Colonic mucosa (tissue), 4 donors: ENCODE measurements at regions not wholly inside any gene's neighbourhood (a gene's known extent, or its start where the extent isn't known, plus 50 kb on each side); places are given as distances from the start of the nearest gene placed in this dataset.

Experiments used
- DNase-seq: peaks from one replicate; pipeline ENCODE4 v3.0.0-alpha.2; 2020
- H3K27ac ChIP-seq: fragments of 200-600 bp; one replicate; pipeline ENCODE4 v1.8.0; 2021
- H3K27me3 ChIP-seq: fragments of 200-600 bp; one replicate; pipeline ENCODE4 v1.8.0; 2021
- H3K36me3 ChIP-seq: fragments of 200-600 bp; one replicate; pipeline ENCODE4 v1.8.0; 2021
- H3K4me1 ChIP-seq: fragments of 200-600 bp; one replicate; pipeline ENCODE4 v1.8.0; 2021; ENCODE audit warnings: mild to moderate bottlenecking
- H3K4me3 ChIP-seq: fragments of 200-600 bp; one replicate; pipeline ENCODE4 v1.8.0; 2021
- H3K9ac ChIP-seq, 2 donors: one replicate each; pipeline ENCODE4 v1.7.0; 2013; ENCODE audit warnings: control low read depth in 2 of 2, low read depth in 2 of 2, low read length in 2 of 2
- H3K9me3 ChIP-seq: fragments of 200-600 bp; one replicate; pipeline ENCODE4 v1.8.0; 2021
- CTCF ChIP-seq: fragments of 200-600 bp; IDR thresholded peaks from one replicate; pipeline ENCODE4 v1.8.0; 2022; ENCODE audit warnings: antibody characterized with exemption, mild to moderate bottlenecking
- intact Hi-C: fragments of 100-400 bp; cut with DNase I; formaldehyde crosslinking; loops from one replicate; pipeline ENCODE4 v1.14.1; 2022
- donor health status: healthy.
- donor health status: DM: no; HTN: no; CAD: no.
- donor health status: DM: no; HTN: no; CAD: no.

GRCh38 chr2:136215908-136216472, 98.0 kb upstream of the CXCR4 start:
- intact Hi-C loops, result no loop called here
- Histone ChIP-seq H3K27me3 (no peaks in the 10 kb centered on the region), H3K4me3 (no peak overlapping the region), H3K4me1 (no peaks in the 10 kb centered on the region), H3K27ac (no peak overlapping the region), H3K9me3 (no peaks in the 10 kb centered on the region), H3K9ac (no peak overlapping the region), H3K36me3 (no peaks in the 10 kb centered on the region)
- no peak for TF ChIP-seq CTCF
- no peak for DNase-seq

- Histone ChIP-seq H3K9ac (no peak overlapping the region), H3K9me3 (no peaks in the 10 kb centered on the region), H3K27ac (no peak overlapping the region), H3K4me1 (no peaks in the 10 kb centered on the region), H3K27me3 (no peaks in the 10 kb centered on the region), H3K4me3 (no peak overlapping the region), H3K36me3 (no peaks in the 10 kb centered on the region)
- TF ChIP-seq CTCF, result no peak
- DNase-seq, result no peak
- intact Hi-C loops, result no loop called here
Measured at GRCh38 chr2:136215449-136215848, 97.5 kb upstream of the CXCR4 start.

- Histone ChIP-seq H3K4me3 (no peak overlapping the region), H3K36me3 (no peaks in the 10 kb centered on the region), H3K9me3 (no peaks in the 10 kb centered on the region), H3K4me1 (no peaks in the 10 kb centered on the region), H3K27ac (no peak overlapping the region), H3K9ac (no peak overlapping the region), H3K27me3 (no peaks in the 10 kb centered on the region)
- no peak for DNase-seq
- TF ChIP-seq CTCF, result no peak
- intact Hi-C loops, result no loop called here
Measured at GRCh38 chr2:136214307-136215200, 96.6 kb upstream of the CXCR4 start.

- no peak for TF ChIP-seq CTCF
- H3K27me3 ChIP-seq, result no peaks in the 10 kb centered on the region
- DNase-seq, result no peak
- no peak overlapping the region for H3K9ac ChIP-seq
- intact Hi-C loops, result no loop called here
- H3K9me3 ChIP-seq, result no peaks in the 10 kb centered on the region
- H3K4me1 ChIP-seq, result no peaks in the 10 kb centered on the region
- no peaks in the 10 kb centered on the region for H3K36me3 ChIP-seq
- no peak overlapping the region for H3K27ac ChIP-seq
- H3K4me3 ChIP-seq, result no peak overlapping the region
Measured at GRCh38 chr2:136213836-136214235, 95.9 kb upstream of the CXCR4 start.

- DNase-seq, result no peak
- Histone ChIP-seq H3K9me3 (no peaks in the 10 kb centered on the region), H3K27ac (no peak overlapping the region), H3K9ac (peak overlapping the region in 1 of 2 donors; percentile 24), H3K4me1 (no peaks in the 10 kb centered on the region), H3K36me3 (no peaks in the 10 kb centered on the region), H3K27me3 (no peaks in the 10 kb centered on the region), H3K4me3 (no peak overlapping the region)
- TF ChIP-seq CTCF, result no peak
- intact Hi-C loops, result no loop called here
Measured at GRCh38 chr2:136212426-136213378, 94.8 kb upstream of the CXCR4 start.
